ENCODE measurements at regions not wholly inside any gene's neighbourhood (a gene's known extent, or its start where the extent isn't known, plus 50 kb on each side); places are given as distances from the start of the nearest gene placed in this dataset.

DNA sequence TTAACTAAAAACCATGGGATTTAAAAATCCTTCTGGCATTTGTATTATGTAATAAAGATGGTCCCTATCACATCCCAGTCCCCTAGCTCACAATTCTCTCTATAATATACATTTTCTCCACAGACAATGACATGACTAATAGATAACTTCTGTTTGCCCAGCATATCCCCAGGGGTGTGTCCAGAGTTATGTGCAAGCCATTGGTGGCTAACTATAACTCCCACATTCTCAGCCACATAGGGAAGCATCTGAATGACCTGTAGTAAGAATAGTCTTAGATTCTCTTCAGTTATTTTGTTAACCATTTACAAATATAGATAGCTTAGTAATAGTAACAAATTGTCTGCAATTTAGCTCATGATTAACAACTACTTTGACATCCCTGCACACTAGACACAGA, 52.2 kb upstream of the RBSN start:
- Histone ChIP-seq H3K27me3 (replicated peaks; ENCODE audit: insufficient read depth) (peaks cover 63% of the 10 kb centered on the region), H3K9me2 (ENCODE audit: insufficient read depth) (no peaks in the 10 kb centered on the region), H2AFZ (no peak overlapping the region), H3K4me1 (ENCODE audit: insufficient read depth) (no peaks in the 10 kb centered on the region), H3K79me2 (ENCODE audit: insufficient read depth) (no peaks in the 10 kb centered on the region), H3K4me2 (ENCODE audit: unreplicated experiment) (no peak overlapping the region), H3K9ac (no peak overlapping the region), H3K36me3 (ENCODE audit: low read depth) (no peaks in the 10 kb centered on the region), H3F3A (ENCODE audit: insufficient read depth) (no peaks in the 10 kb centered on the region), H3K4me3 (no peak overlapping the region), H3K9me3 (ENCODE audit: low read depth) (no peaks in the 10 kb centered on the region), H3K27ac (no peak overlapping the region), H4K20me1 (ENCODE audit: insufficient read depth) (no peaks in the 10 kb centered on the region)
- DNase-seq = no peak
- TF ChIP-seq EZH2 (IDR thresholded peaks at IDR 0.05; ENCODE audit: insufficient read depth, poor library complexity, severe bottlenecking) (no peak), EZH2phosphoT487 (IDR thresholded peaks at IDR 0.05; ENCODE audit: insufficient read depth, low read depth) (no peak)
- in situ Hi-C loops (cut with MboI) = no loop called here

DNA sequence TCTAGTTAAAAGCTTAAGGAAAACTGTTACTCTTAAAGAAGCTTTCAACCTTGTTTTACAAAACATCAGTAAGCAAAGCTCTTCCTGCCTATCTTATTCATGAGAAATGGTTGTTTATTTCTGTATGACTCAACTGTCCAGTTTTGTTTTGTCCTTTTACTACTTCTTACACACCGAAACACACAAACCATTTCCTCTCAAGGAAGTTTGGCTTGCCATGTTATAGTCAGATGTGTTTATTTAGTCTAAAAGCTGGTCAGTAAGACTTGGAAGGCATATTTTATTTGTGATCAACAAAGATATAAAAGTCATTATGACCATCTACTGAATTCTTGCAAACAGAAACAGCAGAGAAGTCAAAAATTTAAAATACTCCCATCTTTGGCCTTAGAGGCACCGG, 53.2 kb upstream of the RBSN start:
- in situ Hi-C loops (cut with MboI) = no loop called here
- H2AFZ ChIP-seq = peak overlapping the region; percentile 13; the same call in 1 of the 2 replicates
- no peaks in the 10 kb centered on the region for H3K9me3 ChIP-seq (ENCODE audit: low read depth)
- H3K79me2 ChIP-seq (ENCODE audit: insufficient read depth) = no peaks in the 10 kb centered on the region
- no peak overlapping the region for H3K4me3 ChIP-seq
- no peak overlapping the region for H3K9ac ChIP-seq
- no peaks in the 10 kb centered on the region for H3K9me2 ChIP-seq (ENCODE audit: insufficient read depth)
- no peak overlapping the region for H3K27ac ChIP-seq
- WGBS, 2 experiments (ENCODE audit: low coverage in 1 of 2, low lambda C conversion rate in 2 of 2, missing lambda C conversion rate in 2 of 2) = 60 to 64% methylated on average over 2 of the region's 2 CpGs
- no peaks in the 10 kb centered on the region for H4K20me1 ChIP-seq (ENCODE audit: insufficient read depth)
- peaks cover 54% of the 10 kb centered on the region for H3K27me3 ChIP-seq (replicated peaks; ENCODE audit: insufficient read depth)
- DNase-seq = no peak
- H3K4me1 ChIP-seq (ENCODE audit: insufficient read depth) = no peaks in the 10 kb centered on the region
- H3F3A ChIP-seq (ENCODE audit: insufficient read depth) = no peaks in the 10 kb centered on the region
- H3K36me3 ChIP-seq (ENCODE audit: low read depth) = no peaks in the 10 kb centered on the region
- no peak for TF ChIP-seq EZH2 (IDR thresholded peaks at IDR 0.05; ENCODE audit: insufficient read depth, poor library complexity, severe bottlenecking)
- no peak for TF ChIP-seq EZH2phosphoT487 (IDR thresholded peaks at IDR 0.05; ENCODE audit: insufficient read depth, low read depth)
- H3K4me2 ChIP-seq (ENCODE audit: unreplicated experiment) = no peak overlapping the region

DNA sequence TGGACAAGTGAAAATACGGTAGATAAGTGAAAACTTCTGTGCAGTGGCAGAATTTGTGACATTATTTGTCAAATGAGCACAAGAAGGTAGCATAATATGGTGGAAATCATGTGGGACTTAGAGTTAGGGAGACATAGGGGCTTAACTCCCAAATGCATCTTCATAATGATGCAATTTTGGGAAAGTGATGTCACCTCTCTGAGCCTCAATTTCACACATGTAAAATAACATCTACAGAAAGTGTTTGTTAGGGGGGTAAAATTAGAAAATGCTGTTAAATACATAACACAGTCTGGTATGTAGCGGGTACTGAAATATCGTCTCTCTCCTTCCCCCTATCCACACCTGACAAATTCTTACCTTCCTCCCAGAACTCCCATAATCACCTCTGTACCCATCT, 52.9 kb upstream of the CAPN7 start:
- Histone ChIP-seq H3K27me3 (replicated peaks; ENCODE audit: insufficient read depth) (peaks cover 48% of the 10 kb centered on the region), H3F3A (ENCODE audit: insufficient read depth) (no peaks in the 10 kb centered on the region), H3K4me3 (no peak overlapping the region), H3K27ac (no peak overlapping the region), H3K9ac (no peak overlapping the region), H3K9me3 (ENCODE audit: low read depth) (no peaks in the 10 kb centered on the region), H3K79me2 (ENCODE audit: insufficient read depth) (no peaks in the 10 kb centered on the region), H3K36me3 (ENCODE audit: low read depth) (no peaks in the 10 kb centered on the region), H3K9me2 (ENCODE audit: insufficient read depth) (no peaks in the 10 kb centered on the region), H2AFZ (no peak overlapping the region), H3K4me1 (ENCODE audit: insufficient read depth) (no peaks in the 10 kb centered on the region), H3K4me2 (ENCODE audit: unreplicated experiment) (no peak overlapping the region), H4K20me1 (ENCODE audit: insufficient read depth) (no peaks in the 10 kb centered on the region)
- DNase-seq = no peak
- TF ChIP-seq EZH2 (IDR thresholded peaks at IDR 0.05; ENCODE audit: insufficient read depth, poor library complexity, severe bottlenecking) (no peak), EZH2phosphoT487 (IDR thresholded peaks at IDR 0.05; ENCODE audit: insufficient read depth, low read depth) (no peak)
- in situ Hi-C loops (cut with MboI) = no loop called here
- 57 to 63% methylated on average over 3 of the region's 3 CpGs for WGBS, 2 experiments (ENCODE audit: low coverage in 1 of 2, low lambda C conversion rate in 2 of 2, missing lambda C conversion rate in 2 of 2)

DNA sequence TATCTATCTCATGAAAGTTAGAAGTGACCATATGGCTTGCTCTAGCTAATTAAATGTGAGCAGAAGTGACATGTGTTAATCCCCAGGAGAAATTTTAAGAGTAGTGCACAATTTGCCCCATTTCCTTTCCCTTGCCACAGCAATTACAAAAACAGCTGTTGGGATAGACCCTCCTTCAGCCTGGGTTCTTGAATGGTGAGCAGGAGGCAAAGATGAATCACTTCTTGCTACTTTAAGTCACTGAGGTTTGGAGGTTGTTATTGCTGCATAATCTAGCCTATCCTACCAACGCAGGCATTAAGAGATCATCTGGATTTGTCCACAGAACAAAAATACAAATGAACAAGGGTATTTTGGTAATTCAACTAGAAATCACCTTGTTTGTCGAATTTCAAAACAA, 51.7 kb upstream of the CAPN7 start:
- Histone ChIP-seq H3K27me3 (replicated peaks; ENCODE audit: insufficient read depth) (peaks cover 41% of the 10 kb centered on the region), H3K9me3 (ENCODE audit: low read depth) (no peaks in the 10 kb centered on the region), H4K20me1 (ENCODE audit: insufficient read depth) (no peaks in the 10 kb centered on the region), H3K9me2 (ENCODE audit: insufficient read depth) (no peaks in the 10 kb centered on the region), H3K27ac (no peak overlapping the region), H3K9ac (no peak overlapping the region), H2AFZ (no peak overlapping the region), H3K4me1 (ENCODE audit: insufficient read depth) (no peaks in the 10 kb centered on the region), H3K79me2 (ENCODE audit: insufficient read depth) (no peaks in the 10 kb centered on the region), H3K36me3 (ENCODE audit: low read depth) (no peaks in the 10 kb centered on the region), H3F3A (ENCODE audit: insufficient read depth) (no peaks in the 10 kb centered on the region), H3K4me3 (no peak overlapping the region), H3K4me2 (ENCODE audit: unreplicated experiment) (no peak overlapping the region)
- 20 to 26% methylated on average over 2 of the region's 2 CpGs for WGBS, 2 experiments (ENCODE audit: low coverage in 1 of 2, low lambda C conversion rate in 2 of 2, missing lambda C conversion rate in 2 of 2)
- no peak for DNase-seq
- TF ChIP-seq EZH2 (IDR thresholded peaks at IDR 0.05; ENCODE audit: insufficient read depth, poor library complexity, severe bottlenecking) (no peak), EZH2phosphoT487 (IDR thresholded peaks at IDR 0.05; ENCODE audit: insufficient read depth, low read depth) (no peak)
- in situ Hi-C loops (cut with MboI) = no loop called here

DNA sequence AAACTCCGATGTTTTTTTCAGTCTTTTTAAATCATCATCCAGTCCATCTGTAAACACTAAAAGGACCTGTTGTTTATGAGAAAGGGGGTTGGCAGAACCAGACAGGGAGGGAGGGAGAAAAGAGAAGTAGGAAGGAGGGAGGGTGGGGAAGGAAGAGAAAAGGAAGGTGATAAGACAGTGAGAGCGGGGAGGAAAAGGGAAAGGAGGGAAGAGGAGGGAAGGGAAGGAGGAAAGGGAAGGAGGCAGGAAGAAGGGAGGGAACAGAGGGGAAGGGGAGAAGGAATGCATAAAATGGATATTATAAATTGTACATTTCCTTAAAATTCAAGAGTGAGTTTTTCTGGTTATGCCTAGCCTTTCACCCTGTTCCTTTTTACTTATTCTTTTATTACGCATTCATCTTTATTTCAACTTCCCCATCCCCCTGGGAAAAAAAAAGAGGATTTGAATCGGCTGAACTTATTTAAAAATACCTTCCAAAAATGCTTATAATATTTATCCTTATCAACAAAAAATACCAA, 50.1 kb upstream of the CAPN7 start:
- WGBS, 2 experiments (ENCODE audit: low coverage in 1 of 2, low lambda C conversion rate in 2 of 2, missing lambda C conversion rate in 2 of 2) = 77 to 78% methylated on average over 4 of the region's 4 CpGs
- Histone ChIP-seq H3K9me2 (ENCODE audit: insufficient read depth) (no peaks in the 10 kb centered on the region), H3K4me3 (no peak overlapping the region), H3K36me3 (ENCODE audit: low read depth) (no peaks in the 10 kb centered on the region), H3F3A (ENCODE audit: insufficient read depth) (no peaks in the 10 kb centered on the region), H3K4me2 (ENCODE audit: unreplicated experiment) (no peak overlapping the region), H3K27ac (no peak overlapping the region), H3K9ac (no peak overlapping the region), H3K4me1 (ENCODE audit: insufficient read depth) (no peaks in the 10 kb centered on the region), H3K79me2 (ENCODE audit: insufficient read depth) (no peaks in the 10 kb centered on the region), H4K20me1 (ENCODE audit: insufficient read depth) (no peaks in the 10 kb centered on the region), H3K9me3 (ENCODE audit: low read depth) (no peaks in the 10 kb centered on the region), H3K27me3 (replicated peaks; ENCODE audit: insufficient read depth) (peaks cover 34% of the 10 kb centered on the region), H2AFZ (no peak overlapping the region)
- no peak for TF ChIP-seq EZH2phosphoT487 (IDR thresholded peaks at IDR 0.05; ENCODE audit: insufficient read depth, low read depth)
- no peak for TF ChIP-seq EZH2 (IDR thresholded peaks at IDR 0.05; ENCODE audit: insufficient read depth, poor library complexity, severe bottlenecking)
- no peak for DNase-seq
- in situ Hi-C loops (cut with MboI) = no loop called here

Measured in GM23248 (cell line).